ENCODE measurements at regions not wholly inside any gene's neighbourhood (a gene's known extent, or its start where the extent isn't known, plus 50 kb on each side); places are given as distances from the start of the nearest gene placed in this dataset.

- intact Hi-C loops (cut with micrococcal nuclease; ENCODE audit: unreplicated experiment) = no loop called here
- Histone ChIP-seq H3K4me1 (ENCODE audit: insufficient read depth, low read length, poor library complexity, severe bottlenecking) (no peaks in the 10 kb centered on the region), H3K9me3 (ENCODE audit: low read depth, low read length, poor library complexity, severe bottlenecking) (no peaks in the 10 kb centered on the region), H3K4me3 (ENCODE audit: low read depth, low read length, poor library complexity, severe bottlenecking) (no peak overlapping the region), H3K27ac (ENCODE audit: low read depth, low read length, poor library complexity, severe bottlenecking) (no peak overlapping the region), H3K27me3 (replicated peaks; ENCODE audit: insufficient read depth, low read depth, low read length, poor library complexity) (no peaks in the 10 kb centered on the region), H3K36me3 (ENCODE audit: insufficient read depth, low read length, poor library complexity, severe bottlenecking) (no peaks in the 10 kb centered on the region)
- no TSS peak for BruUV-seq (replicated peaks)
- ChIA-PET POLR2A (ENCODE audit: low non-redundant PET) (no interaction called here), CTCF (no interaction called here)
- TF ChIP-seq CTCF (conservative IDR thresholded peaks at IDR 0.05; ENCODE audit: low read depth, low read length) (no peak), EZH2 (IDR thresholded peaks at IDR 0.05; ENCODE audit: borderline replicate concordance, low read depth, low read length, poor library complexity, severe bottlenecking) (no peak)
- DNase-seq (ENCODE audit: low spot score) = no peak
Observed at GRCh38 chrX:6599230-6599860, 64.4 kb upstream of the VCX3A start.
